AG10803 (cell line): ENCODE measurements at regions not wholly inside any gene's neighbourhood (a gene's known extent, or its start where the extent isn't known, plus 50 kb on each side); places are given as distances from the start of the nearest gene placed in this dataset.

Experiments
- DNase-seq: peaks from one replicate; pipeline ENCODE4 v3.0.0; 2010; ENCODE audit warnings: low read depth
- H3K4me3 ChIP-seq: 2 replicates; pipeline ENCODE4 v1.5.1; 2011; ENCODE audit warnings: mild to moderate bottlenecking, low read length, control low read depth
- CTCF ChIP-seq: conservative IDR thresholded peaks from 2 replicates; pipeline ENCODE4 v1.5.1; 2011; ENCODE audit warnings: mild to moderate bottlenecking, low read length, control low read depth, inconsistent platforms

DNA sequence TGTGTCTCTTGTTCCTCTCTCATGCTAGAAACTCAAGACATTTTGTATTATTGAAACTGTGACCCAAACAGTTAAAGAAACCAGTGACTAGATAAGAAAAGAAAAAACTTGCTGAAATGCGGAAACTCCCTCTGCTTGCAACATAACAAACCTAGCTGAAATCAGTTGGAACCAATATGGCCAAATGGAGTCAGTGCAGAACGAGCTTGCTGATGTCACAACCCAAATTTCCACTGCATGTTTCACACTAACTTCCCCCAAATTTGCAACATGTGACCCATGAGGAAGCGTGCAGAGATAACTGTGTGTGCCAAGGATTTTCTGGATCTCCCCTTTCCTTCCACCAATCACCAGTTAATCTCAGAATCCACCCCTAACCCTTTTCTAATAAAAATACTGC lies 208.0 kb downstream of the DLEU7 start:
- H3K4me3 ChIP-seq = no peak overlapping the region
- no peak for TF ChIP-seq CTCF
- peak; percentile 71 for DNase-seq

- no peak for DNase-seq
- no peak overlapping the region for H3K4me3 ChIP-seq
- TF ChIP-seq CTCF = no peak
Observed at GRCh38 chr13:50636007-50636704, 207.3 kb downstream of the DLEU7 start.

- TF ChIP-seq CTCF = no peak
- H3K4me3 ChIP-seq = no peak overlapping the region
- DNase-seq = no peak
Observed at GRCh38 chr13:50643060-50643459, 200.4 kb downstream of the DLEU7 start.

- no peak for DNase-seq
- no peak overlapping the region for H3K4me3 ChIP-seq
- no peak for TF ChIP-seq CTCF
Observed at GRCh38 chr13:50644081-50644871, 199.2 kb downstream of the DLEU7 start.

- DNase-seq = peak; percentile 59
- no peak for TF ChIP-seq CTCF
- no peak overlapping the region for H3K4me3 ChIP-seq
Observed at GRCh38 chr13:50645092-50645491, 198.4 kb downstream of the DLEU7 start.

- no peak for TF ChIP-seq CTCF
- no peak overlapping the region for H3K4me3 ChIP-seq
- peak; percentile 64 for DNase-seq
Observed at GRCh38 chr13:50646070-50646469, 197.4 kb downstream of the DLEU7 start.

- no peak for DNase-seq
- TF ChIP-seq CTCF = no peak
- no peak overlapping the region for H3K4me3 ChIP-seq
Observed at GRCh38 chr13:50649211-50649610, 194.3 kb downstream of the DLEU7 start.
